PC-9 (cell line): ENCODE measurements at regions not wholly inside any gene's neighbourhood (a gene's known extent, or its start where the extent isn't known, plus 50 kb on each side); places are given as distances from the start of the nearest gene placed in this dataset.
"Not testable (repeated sequence)": the region's sequence is repeated elsewhere in the genome, so short reads cannot be mapped to it uniquely, and the experiment has no call there.

Experiments
- BruUV-seq: library from RNA; stranded (reverse); fragments of 400-500 nt; replicated peaks from 2 replicates; lab custom pipeline; 2021; lab: Mats Ljungman, UMichigan
- CTCF ChIA-PET: fragments of 300-600 bp; sonication (Branson Sonifier 250); formaldehyde crosslinking; loops from one replicate; lab custom pipeline; 2022; ENCODE audit warnings: antibody characterized with exemption; lab: Charles Lee
- POLR2A ChIA-PET: fragments of 300-600 bp; sonication (Branson Sonifier 250); formaldehyde crosslinking; loops from one replicate; lab custom pipeline; 2022; ENCODE audit warnings: antibody characterized with exemption; ENCODE audit not compliant: unreplicated experiment; lab: Charles Lee
- DNase-seq, 2 experiments: peaks; one replicate each; pipeline versions ENCODE4 v3.0.0 to v3.0.0-alpha.2; 2015 to 2022; ENCODE audit warnings: mixed read lengths in 1 of 2
- H2AFZ ChIP-seq: fragments of 200-600 bp; sonication (generic); 2 replicates; pipeline ENCODE4 v1.8.1; 2017; ENCODE audit warnings: antibody characterized with exemption
- H3F3A ChIP-seq: fragments of 200-600 bp; sonication (generic); 2 replicates; pipeline ENCODE4 v1.8.1; 2017; ENCODE audit warnings: antibody characterized with exemption, mild to moderate bottlenecking, low read depth; ENCODE audit not compliant: insufficient read depth
- H3K27ac ChIP-seq: fragments of 200-600 bp; sonication (generic); 2 replicates; pipeline ENCODE4 v1.6.1; 2016; ENCODE audit warnings: mixed run types
- H3K27me3 ChIP-seq: fragments of 200-600 bp; sonication (generic); 2 replicates; pipeline ENCODE4 v1.6.1; 2016; ENCODE audit warnings: low read depth, mixed run types; ENCODE audit not compliant: insufficient read depth
- H3K36me3 ChIP-seq: fragments of 200-600 bp; sonication (generic); 2 replicates; pipeline ENCODE4 v1.6.1; 2016; ENCODE audit warnings: low read depth, mixed run types
- H3K4me1 ChIP-seq: fragments of 200-600 bp; sonication (generic); replicated peaks from 2 replicates; pipeline ENCODE4 v1.6.1; 2016; ENCODE audit warnings: mixed run types; ENCODE audit not compliant: insufficient read depth
- H3K4me2 ChIP-seq: fragments of 200-600 bp; sonication (generic); 2 replicates; pipeline ENCODE4 v1.6.1; 2017; ENCODE audit warnings: mixed run types
- H3K4me3 ChIP-seq: fragments of 200-600 bp; sonication (generic); 2 replicates; pipeline ENCODE4 v1.6.1; 2016; ENCODE audit warnings: mixed run types
- H3K79me2 ChIP-seq: fragments of 200-600 bp; sonication (generic); 2 replicates; pipeline ENCODE4 v1.6.1; 2017; ENCODE audit warnings: low read depth, mixed run types
- H3K9me2 ChIP-seq: fragments of 200-600 bp; sonication (generic); 2 replicates; pipeline ENCODE4 v1.8.1; 2017; ENCODE audit warnings: mild to moderate bottlenecking; ENCODE audit not compliant: insufficient read depth
- H3K9me3 ChIP-seq: fragments of 200-600 bp; sonication (generic); 2 replicates; pipeline ENCODE4 v1.8.1; 2016; ENCODE audit warnings: low read depth; ENCODE audit not compliant: insufficient read depth
- H4K20me1 ChIP-seq: fragments of 200-600 bp; sonication (generic); 2 replicates; pipeline ENCODE4 v1.8.1; 2017; ENCODE audit not compliant: insufficient read depth
- CTCF ChIP-seq: fragments of 200-600 bp; sonication (generic); conservative IDR thresholded peaks from 2 replicates; pipeline ENCODE4 v1.6.1; 2017; ENCODE audit warnings: mixed run types, antibody characterized with exemption, mild to moderate bottlenecking, moderate library complexity
- EZH2 ChIP-seq: fragments of 200-600 bp; sonication (generic); IDR thresholded peaks from 2 replicates; pipeline ENCODE4 v1.8.0; 2017; ENCODE audit warnings: antibody characterized with exemption, low read depth
- intact Hi-C: fragments of 100-400 bp; cut with micrococcal nuclease; formaldehyde crosslinking; loops from one replicate; pipeline ENCODE4 v1.10.0; 2022; ENCODE audit not compliant: unreplicated experiment

GRCh38 chr3:27606537-27606936, 115.6 kb downstream of the EOMES start:
- no peak overlapping the region for H3K4me2 ChIP-seq
- H3K27me3 ChIP-seq = no peaks in the 10 kb centered on the region
- no peak overlapping the region for H3K27ac ChIP-seq
- no peak overlapping the region for H3K4me3 ChIP-seq
- peaks cover 9% of the 10 kb centered on the region for H3K4me1 ChIP-seq
- no peaks in the 10 kb centered on the region for H3K9me2 ChIP-seq
- no peak for DNase-seq
- intact Hi-C loops = no loop called here
- no peaks in the 10 kb centered on the region for H3K9me3 ChIP-seq
- CTCF ChIA-PET = no interaction called here
- no peaks in the 10 kb centered on the region for H3K36me3 ChIP-seq
- POLR2A ChIA-PET = no interaction called here
- no peaks in the 10 kb centered on the region for H4K20me1 ChIP-seq
- TF ChIP-seq CTCF = no peak
- no peak for TF ChIP-seq EZH2
- no TSS peak for BruUV-seq
- no peaks in the 10 kb centered on the region for H3F3A ChIP-seq
- H3K79me2 ChIP-seq = no peaks in the 10 kb centered on the region
- H2AFZ ChIP-seq = 0 out of 2 replicates have a peak overlapping the region, but pooled peaks have one; percentile 4

GRCh38 chr3:27601311-27601710, 117.1 kb upstream of the SLC4A7 start:
- intact Hi-C loops, H3K27me3 ChIP-seq, H2AFZ ChIP-seq, H3K27ac ChIP-seq, DNase-seq, H3K4me3 ChIP-seq, H4K20me1 ChIP-seq, CTCF ChIA-PET, H3K79me2 ChIP-seq, H3K36me3 ChIP-seq, H3K9me2 ChIP-seq, H3F3A ChIP-seq, H3K9me3 ChIP-seq, BruUV-seq, H3K4me2 ChIP-seq, POLR2A ChIA-PET: not testable (repeated sequence)
- peaks cover 11% of the 10 kb centered on the region for H3K4me1 ChIP-seq

- BruUV-seq, H3K79me2 ChIP-seq, H3K36me3 ChIP-seq, H3K9me2 ChIP-seq, intact Hi-C loops, H3K9me3 ChIP-seq, CTCF ChIA-PET, H2AFZ ChIP-seq, H4K20me1 ChIP-seq, H3F3A ChIP-seq, H3K4me3 ChIP-seq, H3K4me2 ChIP-seq, H3K27ac ChIP-seq, DNase-seq, H3K27me3 ChIP-seq, POLR2A ChIA-PET: not testable (repeated sequence)
- H3K4me1 ChIP-seq = peaks cover 13% of the 10 kb centered on the region
Measured at GRCh38 chr3:27599741-27600140, 115.6 kb upstream of the SLC4A7 start.

GRCh38 chr3:27596921-27597320, 112.7 kb upstream of the SLC4A7 start:
- no peak for DNase-seq
- no peak for TF ChIP-seq EZH2
- no peak for TF ChIP-seq CTCF
- peak overlapping the region; percentile 25; the same call in 1 of the 2 replicates for H3K4me2 ChIP-seq
- no peak overlapping the region for H3K27ac ChIP-seq
- ChIA-PET POLR2A (no interaction called here), CTCF (no interaction called here)
- H3K4me1 ChIP-seq = peaks cover 13% of the 10 kb centered on the region
- no peak overlapping the region for H3K4me3 ChIP-seq
- H3K27me3 ChIP-seq = no peaks in the 10 kb centered on the region
- H3K9me2 ChIP-seq = no peaks in the 10 kb centered on the region
- H3K9me3 ChIP-seq = no peaks in the 10 kb centered on the region; the same call in 1 of the 2 replicates
- H3K79me2 ChIP-seq = no peaks in the 10 kb centered on the region
- H2AFZ ChIP-seq = 0 out of 2 replicates have a peak overlapping the region, but pooled peaks have one; percentile 23
- no peaks in the 10 kb centered on the region for H3K36me3 ChIP-seq
- H3F3A ChIP-seq = no peaks in the 10 kb centered on the region
- BruUV-seq = no TSS peak
- intact Hi-C loops = no loop called here
- no peaks in the 10 kb centered on the region for H4K20me1 ChIP-seq
